ENCODE measurements at regions not wholly inside any gene's neighbourhood (a gene's known extent, or its start where the extent isn't known, plus 50 kb on each side); places are given as distances from the start of the nearest gene placed in this dataset.
"Not testable (repeated sequence)": the region's sequence is repeated elsewhere in the genome, so short reads cannot be mapped to it uniquely, and the experiment has no call there.

DNA sequence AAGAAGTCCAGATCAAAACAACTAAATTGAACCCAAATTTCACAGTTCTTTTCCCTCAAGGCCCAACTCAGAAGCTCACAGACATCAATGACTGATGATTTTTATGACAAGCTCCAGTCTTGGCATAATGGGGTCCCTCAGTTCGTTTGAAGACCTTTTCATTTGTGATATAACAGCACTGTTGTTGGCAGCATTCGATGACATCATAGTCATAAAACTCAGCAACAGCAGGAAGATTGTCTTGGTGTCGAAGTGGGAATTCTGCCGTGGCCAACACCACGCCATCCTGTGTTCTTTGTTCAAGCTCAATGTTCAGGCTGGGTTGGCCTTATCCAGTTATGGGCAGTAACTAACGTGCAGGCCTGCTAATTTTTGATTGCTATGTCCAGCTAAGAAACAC lies 261.7 kb downstream of the C7orf25 start:
- Histone ChIP-seq H3K36me3 (no peaks in the 10 kb centered on the region), H3K4me1 (no peaks in the 10 kb centered on the region), H3K9me3 (no peaks in the 10 kb centered on the region), H3K27ac (no peak overlapping the region), H3K27me3 (no peaks in the 10 kb centered on the region), H3K4me3 (no peak overlapping the region)
- no peak for DNase-seq (ENCODE audit: low spot score in 2 of 2)
- no peak for TF ChIP-seq POLR2A (IDR thresholded peaks at IDR 0.05)
- TF ChIP-seq, protein P1, sequence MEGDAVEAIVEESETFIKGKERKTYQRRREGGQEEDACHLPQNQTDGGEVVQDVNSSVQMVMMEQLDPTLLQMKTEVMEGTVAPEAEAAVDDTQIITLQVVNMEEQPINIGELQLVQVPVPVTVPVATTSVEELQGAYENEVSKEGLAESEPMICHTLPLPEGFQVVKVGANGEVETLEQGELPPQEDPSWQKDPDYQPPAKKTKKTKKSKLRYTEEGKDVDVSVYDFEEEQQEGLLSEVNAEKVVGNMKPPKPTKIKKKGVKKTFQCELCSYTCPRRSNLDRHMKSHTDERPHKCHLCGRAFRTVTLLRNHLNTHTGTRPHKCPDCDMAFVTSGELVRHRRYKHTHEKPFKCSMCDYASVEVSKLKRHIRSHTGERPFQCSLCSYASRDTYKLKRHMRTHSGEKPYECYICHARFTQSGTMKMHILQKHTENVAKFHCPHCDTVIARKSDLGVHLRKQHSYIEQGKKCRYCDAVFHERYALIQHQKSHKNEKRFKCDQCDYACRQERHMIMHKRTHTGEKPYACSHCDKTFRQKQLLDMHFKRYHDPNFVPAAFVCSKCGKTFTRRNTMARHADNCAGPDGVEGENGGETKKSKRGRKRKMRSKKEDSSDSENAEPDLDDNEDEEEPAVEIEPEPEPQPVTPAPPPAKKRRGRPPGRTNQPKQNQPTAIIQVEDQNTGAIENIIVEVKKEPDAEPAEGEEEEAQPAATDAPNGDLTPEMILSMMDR (IDR thresholded peaks at IDR 0.05) = no peak
- TF ChIP-seq POLR2AphosphoS5 (IDR thresholded peaks at IDR 0.05) = no peak
- no peak for TF ChIP-seq EP300 (IDR thresholded peaks at IDR 0.05)
- WGBS = 81% methylated on average over 6 of the region's 6 CpGs

DNA sequence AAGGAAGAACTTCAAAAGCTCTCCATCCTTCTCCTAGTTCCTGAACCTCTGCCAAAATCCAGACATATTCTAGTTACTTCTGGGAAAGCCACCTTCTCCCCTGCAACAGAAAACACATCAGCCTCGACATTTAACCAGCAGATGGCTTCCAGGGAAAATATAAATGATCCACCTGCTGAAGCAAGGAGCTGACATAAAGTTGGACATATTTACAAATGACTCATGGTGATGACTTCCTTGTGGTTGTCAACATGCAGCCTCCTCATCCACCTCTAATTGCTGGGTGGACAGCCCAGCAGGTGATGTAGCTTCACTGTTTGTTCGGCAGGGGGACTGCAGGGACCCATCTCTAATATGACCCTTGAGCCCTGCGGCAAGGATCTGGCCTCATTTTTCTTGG lies 266.0 kb downstream of the C7orf25 start:
- no peak overlapping the region for H3K4me3 ChIP-seq
- no peak for DNase-seq (ENCODE audit: low spot score in 2 of 2)
- TF ChIP-seq POLR2A (IDR thresholded peaks at IDR 0.05) = no peak
- TF ChIP-seq POLR2AphosphoS5 (IDR thresholded peaks at IDR 0.05) = no peak
- no peak for TF ChIP-seq EP300 (IDR thresholded peaks at IDR 0.05)
- H3K27me3 ChIP-seq = no peaks in the 10 kb centered on the region
- H3K4me1 ChIP-seq = no peaks in the 10 kb centered on the region
- WGBS = 72% methylated on average over 3 of the region's 3 CpGs
- no peaks in the 10 kb centered on the region for H3K36me3 ChIP-seq
- no peaks in the 10 kb centered on the region for H3K9me3 ChIP-seq
- no peak overlapping the region for H3K27ac ChIP-seq

DNA sequence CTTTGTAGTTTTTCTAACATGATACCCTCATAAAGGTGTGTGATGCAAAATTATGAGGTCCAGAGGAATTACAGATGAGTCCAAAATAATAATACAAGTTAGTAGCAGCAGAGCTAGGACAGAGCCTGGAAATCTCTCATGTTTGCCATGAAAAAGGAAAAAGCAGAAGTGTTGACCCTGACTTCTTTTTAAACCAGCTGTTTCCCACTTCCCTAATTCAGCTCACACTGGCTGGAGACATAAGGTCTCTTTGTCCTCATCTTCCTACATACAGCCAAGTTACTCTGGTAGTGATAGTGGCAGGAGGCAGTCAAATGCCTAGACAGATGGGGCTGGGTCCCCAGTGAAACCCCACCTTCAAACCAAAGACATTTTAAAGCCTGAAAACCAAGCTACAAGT lies 269.2 kb downstream of the C7orf25 start:
- TF ChIP-seq EP300 (IDR thresholded peaks at IDR 0.05) = no peak
- TF ChIP-seq, protein P1 (IDR thresholded peaks at IDR 0.05) = no peak
- TF ChIP-seq POLR2AphosphoS5 (IDR thresholded peaks at IDR 0.05) = no peak
- no peak for TF ChIP-seq POLR2A (IDR thresholded peaks at IDR 0.05)
- Histone ChIP-seq H3K4me3 (no peak overlapping the region), H3K36me3 (no peaks in the 10 kb centered on the region), H3K4me1 (no peaks in the 10 kb centered on the region), H3K27me3 (no peaks in the 10 kb centered on the region), H3K9me3 (no peaks in the 10 kb centered on the region), H3K27ac (no peak overlapping the region)
- no peak for DNase-seq (ENCODE audit: low spot score in 2 of 2)

DNA sequence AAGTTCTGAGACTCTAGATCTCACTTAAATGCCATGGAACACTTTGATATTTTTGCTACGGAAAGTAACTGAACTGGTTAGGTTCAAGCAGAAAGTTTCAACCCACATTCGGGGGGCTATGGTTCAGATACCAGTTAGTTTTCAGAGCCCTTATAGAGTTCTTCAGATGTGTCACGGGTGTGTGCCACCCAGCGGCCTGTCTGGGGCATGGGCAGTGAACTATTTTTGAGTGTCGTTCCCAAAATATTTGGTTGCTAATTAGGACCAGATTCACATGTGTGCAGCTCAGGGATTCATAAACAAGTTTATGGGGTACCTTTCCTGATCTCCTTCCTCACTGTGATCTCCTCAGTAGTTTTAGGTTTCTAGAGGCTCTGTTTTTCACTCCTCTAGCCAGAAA lies 271.9 kb downstream of the C7orf25 start:
- 78% methylated on average over 5 of the region's 5 CpGs for WGBS

DNA sequence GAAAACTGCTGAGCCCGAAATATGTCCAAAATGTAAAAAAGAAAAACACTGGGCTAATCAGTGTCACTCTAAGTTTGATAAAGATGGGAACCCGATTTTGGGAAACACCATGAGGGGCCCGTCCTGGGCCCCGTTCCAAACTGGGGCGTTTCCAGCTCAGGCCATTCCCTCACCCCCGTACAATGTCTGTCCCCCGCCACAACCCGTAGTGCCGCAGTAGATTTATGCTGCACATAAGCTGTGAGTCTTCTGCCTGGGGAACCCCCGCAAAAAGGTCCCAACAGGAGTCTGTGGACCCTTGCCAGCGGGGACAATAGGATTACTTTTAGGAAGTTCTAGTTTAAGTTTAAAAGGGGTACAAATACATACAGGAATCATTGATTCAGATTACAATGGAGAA lies 275.5 kb downstream of the C7orf25 start:
- 64% methylated on average over 11 of the region's 11 CpGs for WGBS
- not testable (repeated sequence) for H3K36me3 ChIP-seq; DNase-seq (ENCODE audit: low spot score in 2 of 2); H3K27ac ChIP-seq; H3K4me3 ChIP-seq; H3K27me3 ChIP-seq; H3K9me3 ChIP-seq; H3K4me1 ChIP-seq

More for the DNA sequence above, 271.9 kb downstream of the C7orf25 start:
- TF ChIP-seq, protein P1 (IDR thresholded peaks at IDR 0.05) = no peak
- TF ChIP-seq POLR2A (IDR thresholded peaks at IDR 0.05) (no peak), POLR2AphosphoS5 (IDR thresholded peaks at IDR 0.05) (no peak), EP300 (IDR thresholded peaks at IDR 0.05) (no peak)
- Histone ChIP-seq H3K27ac (no peak overlapping the region), H3K9me3 (no peaks in the 10 kb centered on the region), H3K4me3 (no peak overlapping the region), H3K4me1 (no peaks in the 10 kb centered on the region), H3K27me3 (no peaks in the 10 kb centered on the region), H3K36me3 (no peaks in the 10 kb centered on the region)
- DNase-seq (ENCODE audit: low spot score in 2 of 2) = no peak

DNA sequence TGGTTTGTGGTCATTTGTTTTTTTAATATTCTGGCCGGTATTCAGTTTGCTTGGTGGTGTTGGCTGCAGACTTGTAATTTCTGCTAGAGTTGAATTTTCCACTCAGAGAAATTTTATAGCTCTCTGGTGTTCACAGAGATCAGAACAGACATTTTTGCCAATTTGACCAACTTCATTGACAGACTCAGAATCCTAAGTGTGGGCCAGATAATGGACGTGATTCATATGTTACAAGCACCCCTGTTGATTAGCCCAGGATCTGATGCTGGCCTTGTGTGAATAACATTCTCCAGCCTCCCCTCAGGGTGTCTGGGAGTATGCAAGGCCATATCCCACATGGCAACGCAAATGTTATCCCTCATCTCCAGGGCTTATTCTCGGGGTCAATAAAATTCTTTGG lies 283.8 kb downstream of the C7orf25 start:
- Histone ChIP-seq H3K9me3 (no peaks in the 10 kb centered on the region), H3K27me3 (no peaks in the 10 kb centered on the region), H3K36me3 (no peaks in the 10 kb centered on the region), H3K4me1 (peaks cover 2% of the 10 kb centered on the region), H3K4me3 (no peak overlapping the region), H3K27ac (no peak overlapping the region)
- TF ChIP-seq POLR2AphosphoS5 (IDR thresholded peaks at IDR 0.05) (no peak), POLR2A (IDR thresholded peaks at IDR 0.05) (no peak), EP300 (IDR thresholded peaks at IDR 0.05) (no peak)
- TF ChIP-seq, protein P1 (IDR thresholded peaks at IDR 0.05) = no peak
- WGBS = 63% methylated on average over 4 of the region's 4 CpGs
- DNase-seq (ENCODE audit: low spot score in 2 of 2) = no peak

All from suprapubic skin (tissue), 4 donors.